ENCODE measurements at regions not wholly inside any gene's neighbourhood (a gene's known extent, or its start where the extent isn't known, plus 50 kb on each side); places are given as distances from the start of the nearest gene placed in this dataset.

- no peak for DNase-seq (ENCODE audit: low read depth in 2 of 2)
Observed at GRCh38 chr12:67498991-67499390, 149.6 kb upstream of the DYRK2 start.

GRCh38 chr12:67501362-67501761, 147.2 kb upstream of the DYRK2 start:
- DNase-seq (ENCODE audit: low read depth in 2 of 2), result no peak

GRCh38 chr12:67504026-67504425, 144.5 kb upstream of the DYRK2 start:
- no peak for DNase-seq (ENCODE audit: low read depth in 2 of 2)

DNA sequence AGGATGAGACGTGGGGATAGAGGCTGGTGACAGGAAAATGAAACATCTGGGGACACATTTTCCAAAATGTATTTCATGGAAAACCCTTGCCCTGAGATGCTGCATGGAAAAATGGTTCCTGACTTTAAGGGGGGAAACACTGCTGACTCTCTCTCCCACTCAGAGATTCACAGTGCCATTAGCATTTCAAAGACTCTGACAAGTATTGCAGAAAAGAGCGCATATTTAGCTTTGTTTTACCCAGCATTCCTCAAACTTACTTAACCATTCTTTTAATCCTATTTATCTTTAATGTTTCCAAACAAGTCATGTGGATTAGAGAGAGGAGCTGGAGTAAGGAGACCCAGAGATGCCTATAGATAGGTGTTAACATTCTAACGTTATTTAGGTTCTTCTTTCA, 141.8 kb upstream of the DYRK2 start:
- no peak for DNase-seq (ENCODE audit: low read depth in 2 of 2)

DNA sequence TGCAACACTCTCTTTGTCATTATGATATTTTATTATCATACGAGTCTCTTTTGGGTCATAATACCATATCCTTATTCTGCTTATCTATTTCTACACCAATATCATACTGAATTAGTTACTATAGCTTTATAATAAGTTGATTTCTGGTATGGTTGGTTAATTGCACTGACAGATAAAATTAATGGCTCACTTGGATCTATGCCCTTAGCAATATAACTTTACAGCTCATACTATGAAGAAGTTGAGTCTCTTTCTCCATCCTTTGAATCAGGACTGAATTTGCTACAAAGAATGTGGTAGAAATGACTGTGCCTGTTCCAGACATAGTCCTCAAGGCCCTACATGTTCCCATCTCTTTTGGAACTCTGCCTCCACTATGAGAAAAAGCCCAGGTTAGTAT, 139.7 kb upstream of the DYRK2 start:
- no peak for DNase-seq (ENCODE audit: low read depth in 2 of 2)

DNA sequence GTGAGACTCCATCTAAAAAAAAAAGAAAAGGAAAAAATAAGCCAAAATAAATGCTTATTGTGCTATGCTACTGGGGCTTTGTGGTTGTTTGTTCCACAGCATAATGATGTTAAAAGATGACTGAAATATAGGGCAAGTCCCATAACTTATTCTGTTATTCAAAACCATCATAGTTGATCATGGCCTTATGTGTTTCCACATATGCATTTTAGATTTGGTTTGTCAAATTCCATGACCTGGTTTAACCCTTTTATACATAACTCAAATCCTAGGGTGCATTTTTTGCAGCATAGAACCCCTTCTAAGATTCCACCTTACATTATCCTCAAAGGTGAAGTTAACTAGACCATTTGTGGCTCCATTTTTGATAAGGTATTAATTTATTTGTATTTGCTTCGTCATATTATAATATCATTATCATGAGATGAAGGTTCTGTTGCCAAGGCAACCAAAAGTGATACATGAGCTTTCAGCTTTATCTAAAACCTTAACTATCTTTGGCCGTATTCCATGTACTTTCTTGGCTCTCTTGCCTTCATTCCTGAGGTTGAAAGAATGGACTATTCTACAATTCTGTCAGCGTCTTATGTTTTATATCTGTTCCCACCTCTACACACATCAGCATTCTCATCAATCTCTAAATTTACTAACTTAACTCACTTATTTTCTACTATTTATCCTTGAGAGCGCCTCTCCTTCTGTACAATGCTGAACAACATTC, 138.7 kb upstream of the DYRK2 start:
- no peak for DNase-seq (ENCODE audit: low read depth in 2 of 2)

DNA sequence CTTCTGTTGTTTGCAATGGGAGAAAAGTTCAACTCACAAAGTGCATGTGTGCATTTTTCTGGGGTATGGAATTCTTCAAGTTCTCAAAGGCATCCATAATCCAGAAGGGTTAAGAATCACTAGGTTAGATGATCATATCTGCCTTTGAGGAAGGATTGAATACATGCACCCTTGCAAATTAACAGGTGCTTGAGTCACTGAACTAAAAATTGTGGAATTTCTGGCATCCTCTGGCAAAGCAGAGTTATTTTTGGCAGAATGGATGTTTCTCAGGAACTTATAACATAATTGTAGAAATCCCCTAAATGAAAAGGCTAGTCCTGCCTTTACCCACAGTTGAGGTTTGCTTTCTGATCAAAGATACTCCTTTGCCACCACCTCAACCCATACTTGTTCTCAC, 136.5 kb upstream of the DYRK2 start:
- DNase-seq (ENCODE audit: low read depth in 2 of 2), result no peak

DNA sequence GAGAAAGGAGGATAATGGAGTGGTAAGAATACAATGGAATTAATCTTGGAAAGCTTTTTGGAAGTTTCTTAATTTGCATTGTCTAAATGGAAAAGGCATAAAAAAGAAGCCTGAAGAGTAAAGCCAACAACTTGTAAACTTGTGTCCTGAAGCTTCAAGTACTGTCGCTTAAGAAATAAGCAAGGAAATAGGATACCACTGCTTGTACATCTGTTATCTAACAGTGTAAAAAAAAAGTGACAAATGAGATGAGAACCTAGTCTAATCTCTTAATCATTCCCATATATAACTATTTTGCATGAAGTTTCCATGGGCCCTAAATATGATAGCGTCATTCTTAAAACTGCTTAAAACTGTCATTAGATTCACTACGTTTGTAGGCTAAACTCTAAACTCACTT, 134.0 kb upstream of the DYRK2 start:
- DNase-seq (ENCODE audit: low read depth in 2 of 2), result no peak

- no peak for DNase-seq (ENCODE audit: low read depth in 2 of 2)
Observed at GRCh38 chr12:67515679-67516340, 132.7 kb upstream of the DYRK2 start.

- DNase-seq (ENCODE audit: low read depth in 2 of 2), result no peak
Observed at GRCh38 chr12:67517181-67517887, 131.2 kb upstream of the DYRK2 start.

- DNase-seq (ENCODE audit: low read depth in 2 of 2), result no peak
Observed at GRCh38 chr12:67519484-67520433, 128.8 kb upstream of the DYRK2 start.

- no peak for DNase-seq (ENCODE audit: low read depth in 2 of 2)
Observed at GRCh38 chr12:67520606-67521005, 127.9 kb upstream of the DYRK2 start.

DNA sequence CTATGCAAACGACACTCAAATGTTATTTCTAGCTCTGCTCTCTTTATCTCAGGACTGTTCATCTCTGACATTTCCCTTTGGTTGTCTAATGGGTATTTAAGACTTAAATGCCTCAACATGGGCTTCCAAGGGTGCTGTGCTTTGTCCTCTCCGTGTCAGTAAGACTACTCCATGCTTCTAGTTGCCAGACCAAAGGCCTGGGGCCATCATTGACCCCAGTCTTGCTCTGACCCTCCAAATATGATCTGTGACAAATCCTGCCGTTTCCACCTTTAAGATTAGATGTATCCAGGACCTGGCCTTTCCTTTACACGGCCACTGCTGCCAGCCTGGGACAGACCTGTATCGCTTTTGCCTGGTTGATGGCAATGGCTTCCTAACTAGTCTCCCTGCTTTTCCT, 126.3 kb upstream of the DYRK2 start:
- no peak for DNase-seq (ENCODE audit: low read depth in 2 of 2)

DNA sequence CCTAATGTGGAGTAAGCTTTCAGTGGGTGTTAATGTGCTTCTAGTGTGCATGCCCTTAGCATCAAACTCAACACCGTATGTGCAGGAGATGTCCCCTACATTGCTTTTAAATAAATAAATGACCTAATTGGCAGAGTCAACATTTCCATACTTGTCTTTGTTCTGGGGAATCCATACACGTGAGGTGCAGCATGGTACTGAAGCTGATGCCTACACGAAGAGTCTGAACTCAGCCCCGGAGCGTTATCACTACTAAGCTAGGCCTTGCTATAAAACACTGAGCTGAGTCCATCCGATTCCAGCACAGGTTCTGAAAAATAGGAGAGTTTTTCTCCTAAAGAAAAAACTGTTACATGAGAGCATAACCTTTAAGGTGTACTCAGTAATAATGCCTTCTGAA, 125.0 kb upstream of the DYRK2 start:
- DNase-seq (ENCODE audit: low read depth in 2 of 2), result no peak

GRCh38 chr12:67524861-67525616, 123.5 kb upstream of the DYRK2 start:
- no peak for DNase-seq (ENCODE audit: low read depth in 2 of 2)

GRCh38 chr12:67525617-67525884, 123.0 kb upstream of the DYRK2 start:
- DNase-seq (ENCODE audit: low read depth in 2 of 2), result no peak

GRCh38 chr12:67526129-67526528, 122.4 kb upstream of the DYRK2 start:
- no peak for DNase-seq (ENCODE audit: low read depth in 2 of 2)

GRCh38 chr12:67531051-67531450, 117.5 kb upstream of the DYRK2 start:
- no peak for DNase-seq (ENCODE audit: low read depth in 2 of 2)

- no peak for DNase-seq (ENCODE audit: low read depth in 2 of 2)
Observed at GRCh38 chr12:67531501-67531900, 117.0 kb upstream of the DYRK2 start.

- no peak for DNase-seq (ENCODE audit: low read depth in 2 of 2)
Observed at GRCh38 chr12:67533159-67533558, 115.4 kb upstream of the DYRK2 start.

GRCh38 chr12:67534046-67534445, 114.5 kb upstream of the DYRK2 start:
- no peak for DNase-seq (ENCODE audit: low read depth in 2 of 2)
